Astrocyte of the spinal cord (primary cell): ENCODE measurements at regions not wholly inside any gene's neighbourhood (a gene's known extent, or its start where the extent isn't known, plus 50 kb on each side); places are given as distances from the start of the nearest gene placed in this dataset.
"Not testable (repeated sequence)": the region's sequence is repeated elsewhere in the genome, so short reads cannot be mapped to it uniquely, and the experiment has no call there.

ENCODE experiments used
- DNase-seq: peaks from one replicate; pipeline ENCODE4 v3.0.0; 2011; ENCODE audit warnings: low read depth, low spot score
- H3K4me3 ChIP-seq: 2 replicates; pipeline ENCODE4 v1.5.1; 2011; ENCODE audit warnings: low read depth, mild to moderate bottlenecking, low read length, moderate library complexity
- CTCF ChIP-seq: IDR thresholded peaks from 2 replicates; pipeline ENCODE4 v1.5.1; 2012; ENCODE audit warnings: low read depth, mild to moderate bottlenecking, low read length, inconsistent platforms
- in situ Hi-C: cut with HindIII; loops from 2 replicates; pipeline ENCODE4 v1.10.0; 2017; ENCODE audit warnings: low sequenced_read_pairs

GRCh38 chr2:113361051-113361450 is 76.4 kb upstream of the ZNG1B start:
- H3K4me3 ChIP-seq, result no peak overlapping the region
- no peak for TF ChIP-seq CTCF
- in situ Hi-C loops, result no loop called here
- no peak for DNase-seq

GRCh38 chr2:113357071-113357470 is 78.3 kb upstream of the PAX8 start:
- no peak for DNase-seq
- TF ChIP-seq CTCF, result no peak
- H3K4me3 ChIP-seq, result no peak overlapping the region
- in situ Hi-C loops, result no loop called here

- in situ Hi-C loops, DNase-seq, H3K4me3 ChIP-seq: not testable (repeated sequence)
Measured at GRCh38 chr2:113356284-113356683, 77.6 kb upstream of the PAX8 start.

- H3K4me3 ChIP-seq, in situ Hi-C loops, DNase-seq: not testable (repeated sequence)
Measured at GRCh38 chr2:113355339-113356015, 76.8 kb upstream of the PAX8 start.

- TF ChIP-seq CTCF, result no peak
- in situ Hi-C loops, result no loop called here
- DNase-seq, result no peak
- H3K4me3 ChIP-seq, result no peak overlapping the region
Measured at GRCh38 chr2:113351375-113352355, 72.9 kb upstream of the PAX8 start.

GRCh38 chr2:113343800-113344199 is 65.1 kb upstream of the PAX8 start:
- in situ Hi-C loops, H3K4me3 ChIP-seq: not testable (repeated sequence)

GRCh38 chr2:113342650-113343049 is 63.9 kb upstream of the PAX8 start:
- in situ Hi-C loops, result no loop called here
- H3K4me3 ChIP-seq, result no peak overlapping the region
- DNase-seq, result no peak
- TF ChIP-seq CTCF, result no peak

More at GRCh38 chr2:113343800-113344199, 65.1 kb upstream of the PAX8 start:
- DNase-seq, result not testable (repeated sequence)

- in situ Hi-C loops, H3K4me3 ChIP-seq, DNase-seq: not testable (repeated sequence)
Measured at GRCh38 chr2:113341870-113342253, 63.1 kb upstream of the PAX8 start.
